ENCODE measurements at regions not wholly inside any gene's neighbourhood (a gene's known extent, or its start where the extent isn't known, plus 50 kb on each side); places are given as distances from the start of the nearest gene placed in this dataset.

DNA sequence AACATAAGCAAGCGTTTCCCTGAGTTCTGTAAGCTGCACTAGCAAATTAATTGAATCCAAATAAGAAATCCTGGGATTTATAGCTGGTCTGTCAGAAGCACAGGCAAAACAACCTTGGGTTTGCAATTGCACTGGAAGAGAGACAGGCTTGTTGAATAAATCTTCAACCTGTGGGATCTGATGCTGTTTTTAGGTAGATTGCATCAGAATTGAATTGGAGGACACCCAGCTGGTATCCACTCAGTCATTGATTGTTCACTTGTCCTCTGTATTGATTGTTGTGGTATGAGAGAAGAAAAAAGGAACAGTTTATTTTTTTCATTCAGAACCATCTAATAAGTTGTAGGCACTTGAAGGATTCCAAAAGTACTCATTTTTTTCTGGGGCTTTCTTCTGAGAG, 497.4 kb downstream of the SIPA1L2 start:
- no peak overlapping the region for H3K4me3 ChIP-seq (ENCODE audit: low read depth, low read length, poor library complexity, severe bottlenecking)
- CTCF ChIA-PET = no interaction called here

DNA sequence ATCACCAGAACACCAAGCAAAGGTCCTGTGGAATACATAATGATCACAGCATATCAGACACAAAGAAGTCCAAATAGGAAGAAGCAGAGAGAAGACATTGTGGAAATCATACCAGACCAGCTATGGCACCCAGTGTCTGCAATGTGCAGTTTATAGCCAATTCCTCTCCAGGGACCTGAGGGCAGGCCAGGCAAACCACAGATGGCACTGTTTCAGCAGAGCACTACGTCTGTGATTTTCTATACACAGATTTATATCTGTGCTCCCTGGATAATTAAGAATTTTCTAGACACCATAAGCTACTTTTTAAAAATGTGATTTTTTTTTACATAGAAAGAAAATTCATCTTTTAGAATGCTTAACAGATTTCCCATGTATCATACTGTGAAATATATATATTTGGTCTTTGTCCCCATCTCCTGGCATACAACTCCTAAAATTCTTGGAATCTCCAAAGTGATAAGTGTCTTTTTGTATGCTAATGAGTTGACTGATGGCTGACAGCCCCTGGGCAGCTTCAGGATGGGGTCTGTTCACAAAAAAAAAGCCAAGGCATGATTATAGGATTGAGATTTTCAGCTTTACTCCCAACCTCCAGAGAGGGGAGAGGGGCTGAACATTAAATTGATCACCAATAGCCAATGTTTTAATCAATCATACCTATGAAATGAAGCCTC, 498.1 kb downstream of the SIPA1L2 start:
- POLR2A ChIA-PET (ENCODE audit: low non-redundant PET) = no interaction called here
- Histone ChIP-seq H3K27me3 (replicated peaks; ENCODE audit: insufficient read depth, low read depth, low read length, poor library complexity) (no peaks in the 10 kb centered on the region), H3K4me1 (ENCODE audit: insufficient read depth, low read length, poor library complexity, severe bottlenecking) (no peaks in the 10 kb centered on the region), H3K36me3 (ENCODE audit: insufficient read depth, low read length, poor library complexity, severe bottlenecking) (no peaks in the 10 kb centered on the region), H3K27ac (ENCODE audit: low read depth, low read length, poor library complexity, severe bottlenecking) (no peak overlapping the region), H3K4me3 (ENCODE audit: low read depth, low read length, poor library complexity, severe bottlenecking) (no peak overlapping the region), H3K9me3 (ENCODE audit: low read depth, low read length, poor library complexity, severe bottlenecking) (no peaks in the 10 kb centered on the region)
- CTCF ChIA-PET = no interaction called here
- no peak for DNase-seq (ENCODE audit: low spot score)
- BruUV-seq (replicated peaks) = no TSS peak
- intact Hi-C loops (cut with micrococcal nuclease; ENCODE audit: unreplicated experiment) = no loop called here
- TF ChIP-seq, protein P1, sequence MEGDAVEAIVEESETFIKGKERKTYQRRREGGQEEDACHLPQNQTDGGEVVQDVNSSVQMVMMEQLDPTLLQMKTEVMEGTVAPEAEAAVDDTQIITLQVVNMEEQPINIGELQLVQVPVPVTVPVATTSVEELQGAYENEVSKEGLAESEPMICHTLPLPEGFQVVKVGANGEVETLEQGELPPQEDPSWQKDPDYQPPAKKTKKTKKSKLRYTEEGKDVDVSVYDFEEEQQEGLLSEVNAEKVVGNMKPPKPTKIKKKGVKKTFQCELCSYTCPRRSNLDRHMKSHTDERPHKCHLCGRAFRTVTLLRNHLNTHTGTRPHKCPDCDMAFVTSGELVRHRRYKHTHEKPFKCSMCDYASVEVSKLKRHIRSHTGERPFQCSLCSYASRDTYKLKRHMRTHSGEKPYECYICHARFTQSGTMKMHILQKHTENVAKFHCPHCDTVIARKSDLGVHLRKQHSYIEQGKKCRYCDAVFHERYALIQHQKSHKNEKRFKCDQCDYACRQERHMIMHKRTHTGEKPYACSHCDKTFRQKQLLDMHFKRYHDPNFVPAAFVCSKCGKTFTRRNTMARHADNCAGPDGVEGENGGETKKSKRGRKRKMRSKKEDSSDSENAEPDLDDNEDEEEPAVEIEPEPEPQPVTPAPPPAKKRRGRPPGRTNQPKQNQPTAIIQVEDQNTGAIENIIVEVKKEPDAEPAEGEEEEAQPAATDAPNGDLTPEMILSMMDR (conservative IDR thresholded peaks at IDR 0.05; ENCODE audit: low read depth, low read length) = no peak
- no peak for TF ChIP-seq EZH2 (IDR thresholded peaks at IDR 0.05; ENCODE audit: borderline replicate concordance, low read depth, low read length, poor library complexity, severe bottlenecking)

More for the DNA sequence above, 497.4 kb downstream of the SIPA1L2 start:
- DNase-seq (ENCODE audit: low spot score) = no peak
- POLR2A ChIA-PET (ENCODE audit: low non-redundant PET) = no interaction called here
- no peaks in the 10 kb centered on the region for H3K36me3 ChIP-seq (ENCODE audit: insufficient read depth, low read length, poor library complexity, severe bottlenecking)
- no TSS peak for BruUV-seq (replicated peaks)
- no peaks in the 10 kb centered on the region for H3K9me3 ChIP-seq (ENCODE audit: low read depth, low read length, poor library complexity, severe bottlenecking)
- H3K27ac ChIP-seq (ENCODE audit: low read depth, low read length, poor library complexity, severe bottlenecking) = no peak overlapping the region
- TF ChIP-seq EZH2 (IDR thresholded peaks at IDR 0.05; ENCODE audit: borderline replicate concordance, low read depth, low read length, poor library complexity, severe bottlenecking) = no peak
- TF ChIP-seq, protein P1 (conservative IDR thresholded peaks at IDR 0.05; ENCODE audit: low read depth, low read length) = no peak
- no peaks in the 10 kb centered on the region for H3K27me3 ChIP-seq (replicated peaks; ENCODE audit: insufficient read depth, low read depth, low read length, poor library complexity)
- no peaks in the 10 kb centered on the region for H3K4me1 ChIP-seq (ENCODE audit: insufficient read depth, low read length, poor library complexity, severe bottlenecking)
- intact Hi-C loops (cut with micrococcal nuclease; ENCODE audit: unreplicated experiment) = no loop called here

DNA sequence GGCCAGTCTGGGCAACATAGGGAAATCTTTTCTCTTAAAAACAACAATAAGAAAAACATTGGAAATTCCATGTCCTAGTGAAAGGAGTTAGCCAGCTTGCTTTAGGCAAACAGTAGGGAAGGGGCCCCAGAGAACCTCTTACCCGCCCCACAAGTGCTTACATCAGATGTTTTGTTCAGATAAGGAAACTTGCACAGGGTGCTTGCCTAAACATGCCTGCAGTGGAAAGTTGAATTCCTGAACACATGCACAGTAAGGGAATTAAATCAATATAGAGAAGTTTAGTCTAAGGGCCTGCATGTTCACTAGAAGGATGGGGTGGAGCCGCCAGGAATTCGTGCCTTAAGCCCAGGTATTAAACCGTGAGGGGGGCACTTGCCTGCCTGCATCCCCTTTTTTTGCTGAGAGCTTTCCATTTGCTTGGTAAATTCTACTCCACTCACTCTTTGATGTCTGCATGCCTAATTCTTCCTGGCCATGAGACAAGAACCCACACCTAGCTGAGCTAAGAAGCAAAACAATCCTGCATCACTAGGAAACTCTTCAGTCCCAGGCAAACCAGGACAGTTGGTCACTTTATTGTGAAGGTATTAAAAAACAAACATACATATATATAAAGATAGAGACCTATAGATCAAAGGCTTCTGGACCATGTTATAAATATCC, 499.0 kb downstream of the SIPA1L2 start:
- Histone ChIP-seq H3K36me3 (ENCODE audit: insufficient read depth, low read length, poor library complexity, severe bottlenecking) (no peaks in the 10 kb centered on the region), H3K9me3 (ENCODE audit: low read depth, low read length, poor library complexity, severe bottlenecking) (no peaks in the 10 kb centered on the region), H3K27me3 (replicated peaks; ENCODE audit: insufficient read depth, low read depth, low read length, poor library complexity) (no peaks in the 10 kb centered on the region), H3K4me1 (ENCODE audit: insufficient read depth, low read length, poor library complexity, severe bottlenecking) (no peaks in the 10 kb centered on the region), H3K27ac (ENCODE audit: low read depth, low read length, poor library complexity, severe bottlenecking) (no peak overlapping the region), H3K4me3 (ENCODE audit: low read depth, low read length, poor library complexity, severe bottlenecking) (no peak overlapping the region)
- ChIA-PET POLR2A (ENCODE audit: low non-redundant PET) (no interaction called here), CTCF (no interaction called here)
- DNase-seq (ENCODE audit: low spot score) = no peak
- intact Hi-C loops (cut with micrococcal nuclease; ENCODE audit: unreplicated experiment) = no loop called here
- BruUV-seq (replicated peaks) = no TSS peak
- TF ChIP-seq, protein P1 (conservative IDR thresholded peaks at IDR 0.05; ENCODE audit: low read depth, low read length) = no peak
- no peak for TF ChIP-seq EZH2 (IDR thresholded peaks at IDR 0.05; ENCODE audit: borderline replicate concordance, low read depth, low read length, poor library complexity, severe bottlenecking)
